ENCODE measurements at regions not wholly inside any gene's neighbourhood (a gene's known extent, or its start where the extent isn't known, plus 50 kb on each side); places are given as distances from the start of the nearest gene placed in this dataset.
"Not testable (repeated sequence)": the region's sequence is repeated elsewhere in the genome, so short reads cannot be mapped to it uniquely, and the experiment has no call there.

DNA sequence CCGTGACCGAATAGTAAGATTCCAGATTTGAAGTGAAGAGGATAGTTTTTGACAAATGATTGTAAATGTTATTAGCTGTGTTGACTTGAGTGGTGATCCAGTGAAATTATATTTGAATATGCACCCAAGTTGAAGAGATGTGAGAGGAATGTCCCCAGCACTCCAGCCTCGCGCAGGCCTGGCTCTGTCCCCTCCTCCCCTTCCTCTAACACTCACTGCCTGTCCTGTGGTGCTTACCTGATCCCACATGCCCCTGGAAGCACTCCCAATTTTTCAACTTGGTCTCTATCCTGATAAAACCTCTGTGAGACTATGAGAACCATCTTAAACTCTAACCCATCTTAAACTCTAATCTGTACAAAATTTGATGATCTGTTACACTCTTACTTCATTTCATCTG is 154.7 kb upstream of the LRP1B start:
- no peaks in the 10 kb centered on the region for H3K36me3 ChIP-seq (ENCODE audit: control insufficient read depth in 4 of 4, insufficient read depth in 3 of 4, low read depth in 1 of 4, low read length in 3 of 4)
- TF ChIP-seq GABPA (IDR thresholded peaks at IDR 0.05 in 1 of 2, conservative IDR thresholded peaks at IDR 0.05 in 1 of 2) (no peak), RAD21 (IDR thresholded peaks at IDR 0.05) (no peak), EGR1 (IDR thresholded peaks at IDR 0.05; ENCODE audit: low read depth in 2 of 2) (no peak), RXRA (IDR thresholded peaks at IDR 0.05) (no peak), TAF1 (conservative IDR thresholded peaks at IDR 0.05) (no peak), HNF4G (IDR thresholded peaks at IDR 0.05) (no peak), FOXA1 (IDR thresholded peaks at IDR 0.05) (no peak)
- TF ChIP-seq, protein P1, sequence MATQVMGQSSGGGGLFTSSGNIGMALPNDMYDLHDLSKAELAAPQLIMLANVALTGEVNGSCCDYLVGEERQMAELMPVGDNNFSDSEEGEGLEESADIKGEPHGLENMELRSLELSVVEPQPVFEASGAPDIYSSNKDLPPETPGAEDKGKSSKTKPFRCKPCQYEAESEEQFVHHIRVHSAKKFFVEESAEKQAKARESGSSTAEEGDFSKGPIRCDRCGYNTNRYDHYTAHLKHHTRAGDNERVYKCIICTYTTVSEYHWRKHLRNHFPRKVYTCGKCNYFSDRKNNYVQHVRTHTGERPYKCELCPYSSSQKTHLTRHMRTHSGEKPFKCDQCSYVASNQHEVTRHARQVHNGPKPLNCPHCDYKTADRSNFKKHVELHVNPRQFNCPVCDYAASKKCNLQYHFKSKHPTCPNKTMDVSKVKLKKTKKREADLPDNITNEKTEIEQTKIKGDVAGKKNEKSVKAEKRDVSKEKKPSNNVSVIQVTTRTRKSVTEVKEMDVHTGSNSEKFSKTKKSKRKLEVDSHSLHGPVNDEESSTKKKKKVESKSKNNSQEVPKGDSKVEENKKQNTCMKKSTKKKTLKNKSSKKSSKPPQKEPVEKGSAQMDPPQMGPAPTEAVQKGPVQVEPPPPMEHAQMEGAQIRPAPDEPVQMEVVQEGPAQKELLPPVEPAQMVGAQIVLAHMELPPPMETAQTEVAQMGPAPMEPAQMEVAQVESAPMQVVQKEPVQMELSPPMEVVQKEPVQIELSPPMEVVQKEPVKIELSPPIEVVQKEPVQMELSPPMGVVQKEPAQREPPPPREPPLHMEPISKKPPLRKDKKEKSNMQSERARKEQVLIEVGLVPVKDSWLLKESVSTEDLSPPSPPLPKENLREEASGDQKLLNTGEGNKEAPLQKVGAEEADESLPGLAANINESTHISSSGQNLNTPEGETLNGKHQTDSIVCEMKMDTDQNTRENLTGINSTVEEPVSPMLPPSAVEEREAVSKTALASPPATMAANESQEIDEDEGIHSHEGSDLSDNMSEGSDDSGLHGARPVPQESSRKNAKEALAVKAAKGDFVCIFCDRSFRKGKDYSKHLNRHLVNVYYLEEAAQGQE (IDR thresholded peaks at IDR 0.05), result no peak
- TF ChIP-seq, protein P2, sequence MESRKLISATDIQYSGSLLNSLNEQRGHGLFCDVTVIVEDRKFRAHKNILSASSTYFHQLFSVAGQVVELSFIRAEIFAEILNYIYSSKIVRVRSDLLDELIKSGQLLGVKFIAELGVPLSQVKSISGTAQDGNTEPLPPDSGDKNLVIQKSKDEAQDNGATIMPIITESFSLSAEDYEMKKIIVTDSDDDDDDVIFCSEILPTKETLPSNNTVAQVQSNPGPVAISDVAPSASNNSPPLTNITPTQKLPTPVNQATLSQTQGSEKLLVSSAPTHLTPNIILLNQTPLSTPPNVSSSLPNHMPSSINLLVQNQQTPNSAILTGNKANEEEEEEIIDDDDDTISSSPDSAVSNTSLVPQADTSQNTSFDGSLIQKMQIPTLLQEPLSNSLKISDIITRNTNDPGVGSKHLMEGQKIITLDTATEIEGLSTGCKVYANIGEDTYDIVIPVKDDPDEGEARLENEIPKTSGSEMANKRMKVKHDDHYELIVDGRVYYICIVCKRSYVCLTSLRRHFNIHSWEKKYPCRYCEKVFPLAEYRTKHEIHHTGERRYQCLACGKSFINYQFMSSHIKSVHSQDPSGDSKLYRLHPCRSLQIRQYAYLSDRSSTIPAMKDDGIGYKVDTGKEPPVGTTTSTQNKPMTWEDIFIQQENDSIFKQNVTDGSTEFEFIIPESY (IDR thresholded peaks at IDR 0.05), result no peak
- TF ChIP-seq, protein P3, sequence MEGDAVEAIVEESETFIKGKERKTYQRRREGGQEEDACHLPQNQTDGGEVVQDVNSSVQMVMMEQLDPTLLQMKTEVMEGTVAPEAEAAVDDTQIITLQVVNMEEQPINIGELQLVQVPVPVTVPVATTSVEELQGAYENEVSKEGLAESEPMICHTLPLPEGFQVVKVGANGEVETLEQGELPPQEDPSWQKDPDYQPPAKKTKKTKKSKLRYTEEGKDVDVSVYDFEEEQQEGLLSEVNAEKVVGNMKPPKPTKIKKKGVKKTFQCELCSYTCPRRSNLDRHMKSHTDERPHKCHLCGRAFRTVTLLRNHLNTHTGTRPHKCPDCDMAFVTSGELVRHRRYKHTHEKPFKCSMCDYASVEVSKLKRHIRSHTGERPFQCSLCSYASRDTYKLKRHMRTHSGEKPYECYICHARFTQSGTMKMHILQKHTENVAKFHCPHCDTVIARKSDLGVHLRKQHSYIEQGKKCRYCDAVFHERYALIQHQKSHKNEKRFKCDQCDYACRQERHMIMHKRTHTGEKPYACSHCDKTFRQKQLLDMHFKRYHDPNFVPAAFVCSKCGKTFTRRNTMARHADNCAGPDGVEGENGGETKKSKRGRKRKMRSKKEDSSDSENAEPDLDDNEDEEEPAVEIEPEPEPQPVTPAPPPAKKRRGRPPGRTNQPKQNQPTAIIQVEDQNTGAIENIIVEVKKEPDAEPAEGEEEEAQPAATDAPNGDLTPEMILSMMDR (IDR thresholded peaks at IDR 0.05; ENCODE audit: low read depth, low read length, missing input control), result no peak
- TF ChIP-seq, protein P4, sequence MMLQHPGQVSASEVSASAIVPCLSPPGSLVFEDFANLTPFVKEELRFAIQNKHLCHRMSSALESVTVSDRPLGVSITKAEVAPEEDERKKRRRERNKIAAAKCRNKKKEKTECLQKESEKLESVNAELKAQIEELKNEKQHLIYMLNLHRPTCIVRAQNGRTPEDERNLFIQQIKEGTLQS (IDR thresholded peaks at IDR 0.05), result no peak
- no peak overlapping the region for H3K27ac ChIP-seq (ENCODE audit: low read depth in 1 of 2, low read length in 2 of 2)
- H3K4me3 ChIP-seq (ENCODE audit: low read depth in 1 of 3, low read length in 3 of 3), result no peak overlapping the region
- H3K9me3 ChIP-seq (ENCODE audit: control insufficient read depth in 4 of 4, low read length in 3 of 4), result no peaks in the 10 kb centered on the region
- 89% methylated on average over 4 of the region's 4 CpGs for WGBS
- H3K4me1 ChIP-seq (ENCODE audit: control insufficient read depth in 4 of 4, insufficient read depth in 4 of 4, low read length in 3 of 4), result peaks cover 0 to 3% (median under 1%) of the 10 kb centered on the region in 4 donors
- no peak overlapping the region for H3K9ac ChIP-seq (ENCODE audit: low read depth in 1 of 2, low read length in 2 of 2)
- no peak for DNase-seq (ENCODE audit: low spot score)
- H3K27me3 ChIP-seq (ENCODE audit: control insufficient read depth in 4 of 4, insufficient read depth in 4 of 4, low read length in 3 of 4), result no peaks in the 10 kb centered on the region

DNA sequence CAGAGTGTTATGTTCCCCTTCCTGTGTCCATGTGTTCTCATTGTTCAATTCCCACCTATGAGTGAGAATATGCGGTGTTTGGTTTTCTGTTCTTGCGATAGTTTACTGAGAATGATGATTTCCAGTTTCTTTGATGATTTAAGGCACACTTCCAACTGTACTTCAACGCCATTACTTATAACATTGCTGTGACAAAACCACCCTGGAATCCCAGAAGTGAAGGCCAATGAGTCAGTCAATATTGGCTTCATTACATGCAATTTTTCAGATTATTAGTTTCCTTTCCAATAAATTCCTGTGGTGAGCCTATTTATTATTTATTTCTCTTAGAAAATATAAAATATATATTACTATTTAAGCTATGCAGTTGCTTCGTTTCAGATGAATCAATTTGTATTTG is 153.5 kb upstream of the LRP1B start:
- not testable (repeated sequence) for H3K4me1 ChIP-seq (ENCODE audit: control insufficient read depth in 4 of 4, insufficient read depth in 4 of 4, low read length in 3 of 4); H3K27me3 ChIP-seq (ENCODE audit: control insufficient read depth in 4 of 4, insufficient read depth in 4 of 4, low read length in 3 of 4); H3K36me3 ChIP-seq (ENCODE audit: control insufficient read depth in 4 of 4, insufficient read depth in 3 of 4, low read depth in 1 of 4, low read length in 3 of 4); H3K4me3 ChIP-seq (ENCODE audit: low read depth in 1 of 3, low read length in 3 of 3); H3K9me3 ChIP-seq (ENCODE audit: control insufficient read depth in 4 of 4, low read length in 3 of 4); DNase-seq (ENCODE audit: low spot score); H3K9ac ChIP-seq (ENCODE audit: low read depth in 1 of 2, low read length in 2 of 2); H3K27ac ChIP-seq (ENCODE audit: low read depth in 1 of 2, low read length in 2 of 2)
- 86% methylated on average over 4 of the region's 4 CpGs for WGBS
